Muscle of leg (tissue), 3 donors: ENCODE measurements at regions not wholly inside any gene's neighbourhood (a gene's known extent, or its start where the extent isn't known, plus 50 kb on each side); places are given as distances from the start of the nearest gene placed in this dataset.

ENCODE experiments used
- DNase-seq: peaks from one replicate; pipeline ENCODE4 v3.0.0; 2013
- H3K27ac ChIP-seq: one replicate; pipeline ENCODE4 v1.5.1; 2013; ENCODE audit warnings: mild to moderate bottlenecking, low read length, control low read depth
- H3K27me3 ChIP-seq: one replicate; pipeline ENCODE4 v1.6.1; 2013; ENCODE audit warnings: low read length; ENCODE audit not compliant: control insufficient read depth, insufficient read depth
- H3K36me3 ChIP-seq: one replicate; pipeline ENCODE4 v1.6.1; 2013; ENCODE audit warnings: low read length; ENCODE audit not compliant: control insufficient read depth, insufficient read depth
- H3K4me1 ChIP-seq: one replicate; pipeline ENCODE4 v1.6.1; 2013; ENCODE audit warnings: low read length; ENCODE audit not compliant: control insufficient read depth, insufficient read depth
- H3K4me3 ChIP-seq: one replicate; pipeline ENCODE4 v1.5.1; 2013; ENCODE audit warnings: low read length, control low read depth
- H3K9me3 ChIP-seq: replicated peaks from 2 replicates; pipeline ENCODE4 v1.6.1; 2013; ENCODE audit warnings: low read depth, low read length; ENCODE audit not compliant: control insufficient read depth
- WGBS: methylation state at CpG from one replicate; pipeline ENCODE4 v1.1.5; 2013; ENCODE audit warnings: missing lambda C conversion rate; ENCODE audit not compliant: insufficient coverage; 5-methylcytosine and 5-hydroxymethylcytosine counted together

- H3K4me3 ChIP-seq: no peak overlapping the region
- no peaks in the 10 kb centered on the region for H3K4me1 ChIP-seq
- WGBS: 71% methylated on average over 14 of the region's 21 CpGs
- peaks cover 5% of the 10 kb centered on the region for H3K27me3 ChIP-seq
- H3K27ac ChIP-seq: no peak overlapping the region
- H3K36me3 ChIP-seq: no peaks in the 10 kb centered on the region
- peaks cover under 1% of the 10 kb centered on the region for H3K9me3 ChIP-seq
- DNase-seq: no peak
Measured at GRCh38 chr2:120622886-120623753, 112.5 kb upstream of the GLI2 start.

DNA sequence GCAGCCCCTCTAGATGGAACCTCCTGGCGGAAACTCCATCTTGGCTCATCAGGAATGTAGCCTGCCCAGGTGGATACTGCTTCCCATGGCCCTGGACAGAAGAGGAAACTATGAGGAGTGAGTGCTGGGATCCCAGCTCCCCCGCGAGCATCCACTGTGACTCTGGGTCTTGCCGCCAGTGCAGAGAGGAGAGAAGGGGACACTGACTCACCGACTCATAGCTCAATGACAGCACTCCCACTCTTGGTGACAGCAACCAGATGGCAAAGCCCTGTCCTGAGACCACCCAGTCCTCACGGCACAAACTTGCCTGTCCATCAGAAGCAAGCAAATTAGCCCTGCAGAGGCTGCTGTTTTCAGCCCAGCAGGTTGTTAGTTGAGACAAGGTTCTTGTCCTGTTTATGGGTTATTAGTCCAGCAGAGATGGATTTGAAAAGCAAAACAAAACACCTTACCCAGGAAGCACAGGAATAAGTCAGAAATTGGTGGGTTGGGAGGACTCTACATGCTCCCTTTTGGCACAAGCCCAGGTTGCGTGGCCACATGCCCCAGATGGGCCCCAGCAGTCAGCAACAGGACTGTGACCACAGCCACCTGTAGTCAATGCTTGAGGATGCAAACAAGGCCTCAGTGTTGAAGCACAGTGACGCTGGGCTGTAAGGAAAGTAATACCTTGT, 111.5 kb upstream of the GLI2 start:
- Histone ChIP-seq H3K9me3 (peaks cover 3% of the 10 kb centered on the region), H3K4me3 (no peak overlapping the region), H3K36me3 (no peaks in the 10 kb centered on the region), H3K27ac (no peak overlapping the region), H3K4me1 (no peaks in the 10 kb centered on the region), H3K27me3 (peaks cover 10% of the 10 kb centered on the region)
- no peak for DNase-seq
- WGBS: 71% methylated on average over 5 of the region's 8 CpGs

- Histone ChIP-seq H3K4me3 (no peak overlapping the region), H3K36me3 (no peaks in the 10 kb centered on the region), H3K27me3 (peaks cover 13% of the 10 kb centered on the region), H3K27ac (no peak overlapping the region), H3K4me1 (no peaks in the 10 kb centered on the region), H3K9me3 (peaks cover 3% of the 10 kb centered on the region)
- 59% methylated on average over 15 of the region's 15 CpGs for WGBS
- no peak for DNase-seq
Measured at GRCh38 chr2:120624738-120625446, 110.8 kb upstream of the GLI2 start.

DNA sequence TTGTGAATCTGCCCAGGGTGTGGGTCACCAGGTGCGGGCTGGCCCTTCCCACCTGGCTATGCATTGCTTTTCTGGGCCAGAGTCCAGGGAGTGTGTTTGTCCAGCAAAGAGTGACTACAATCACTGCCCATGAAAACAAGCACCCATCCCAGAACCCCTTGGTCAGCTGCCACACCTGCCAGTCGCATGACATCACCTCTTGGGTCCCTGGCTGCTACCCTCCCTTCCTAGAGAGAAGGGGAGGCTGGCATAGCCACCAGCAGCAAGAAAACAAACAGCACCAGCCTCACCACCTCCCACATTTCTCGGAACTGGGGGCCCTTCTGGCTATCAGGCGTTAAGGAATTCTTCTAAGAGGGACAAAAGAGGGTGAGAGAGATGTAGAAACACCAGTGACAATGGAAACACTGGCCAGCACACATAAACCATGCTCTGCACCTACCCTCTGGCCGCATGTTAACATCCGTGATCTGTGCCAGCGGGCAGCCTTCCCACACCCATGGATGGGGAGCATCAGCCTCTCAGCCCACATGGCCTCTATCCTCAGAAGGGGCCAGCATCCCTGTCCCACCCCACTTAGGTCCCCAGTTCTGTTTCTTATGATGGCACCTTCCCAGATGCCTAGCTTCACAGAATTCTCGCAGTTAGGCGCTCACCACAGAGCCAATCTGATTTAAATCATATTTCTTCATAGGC, 109.7 kb upstream of the GLI2 start:
- H3K36me3 ChIP-seq: no peaks in the 10 kb centered on the region
- no peak overlapping the region for H3K4me3 ChIP-seq
- 81% methylated on average over 5 of the region's 9 CpGs for WGBS
- DNase-seq: no peak
- no peaks in the 10 kb centered on the region for H3K4me1 ChIP-seq
- no peak overlapping the region for H3K27ac ChIP-seq
- peaks cover 13% of the 10 kb centered on the region for H3K27me3 ChIP-seq
- H3K9me3 ChIP-seq: peaks cover 3% of the 10 kb centered on the region

DNA sequence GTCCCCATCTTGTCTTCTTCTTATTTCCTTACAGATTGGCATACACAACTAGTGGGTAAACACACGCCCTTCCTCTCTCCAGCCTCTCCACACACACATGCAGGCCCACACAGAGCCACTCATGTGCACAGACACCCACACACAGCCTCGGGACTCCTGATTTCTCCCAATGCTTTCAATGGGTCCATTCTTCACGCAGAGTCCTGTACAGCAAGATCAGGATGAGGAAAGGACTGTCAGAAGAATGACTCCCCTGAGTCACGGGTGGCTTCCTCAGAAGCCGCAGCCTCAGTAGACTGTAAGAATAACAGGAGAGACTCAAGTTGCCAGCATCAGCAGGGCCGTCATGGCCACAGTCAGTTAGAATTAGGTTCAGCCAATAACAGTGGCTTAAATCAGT, 109.1 kb upstream of the GLI2 start:
- H3K4me1 ChIP-seq: peaks cover under 1% of the 10 kb centered on the region
- no peak overlapping the region for H3K4me3 ChIP-seq
- no peak overlapping the region for H3K27ac ChIP-seq
- peaks cover 3% of the 10 kb centered on the region for H3K9me3 ChIP-seq
- peaks cover 13% of the 10 kb centered on the region for H3K27me3 ChIP-seq
- 71% methylated on average over 6 of the region's 6 CpGs for WGBS
- no peaks in the 10 kb centered on the region for H3K36me3 ChIP-seq
- no peak for DNase-seq

DNA sequence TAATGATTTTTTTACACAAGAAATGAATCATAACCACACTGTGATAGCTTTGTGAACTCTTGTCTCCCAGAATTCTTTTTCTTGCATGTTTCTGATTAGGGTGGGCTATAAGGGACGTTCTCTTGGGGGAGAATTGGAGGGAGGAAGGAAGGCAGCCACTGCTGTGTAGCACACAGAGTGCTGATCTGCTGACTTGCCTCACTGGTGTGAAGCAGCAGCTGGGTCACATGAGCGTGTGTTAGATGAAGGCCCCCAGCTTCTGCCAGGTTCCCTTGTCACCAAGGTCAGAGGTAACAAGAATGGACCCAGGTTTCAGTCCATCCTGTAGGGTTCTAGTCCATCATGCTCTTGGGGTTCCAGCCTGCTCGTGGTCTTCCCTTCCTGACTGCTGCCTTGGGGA, 107.4 kb upstream of the GLI2 start:
- WGBS: 66% methylated on average over 3 of the region's 3 CpGs
- peaks cover 3% of the 10 kb centered on the region for H3K9me3 ChIP-seq
- peaks cover 13% of the 10 kb centered on the region for H3K27me3 ChIP-seq
- no peak overlapping the region for H3K27ac ChIP-seq
- DNase-seq: no peak
- H3K4me1 ChIP-seq: peaks cover 10% of the 10 kb centered on the region
- H3K36me3 ChIP-seq: no peaks in the 10 kb centered on the region
- no peak overlapping the region for H3K4me3 ChIP-seq

DNA sequence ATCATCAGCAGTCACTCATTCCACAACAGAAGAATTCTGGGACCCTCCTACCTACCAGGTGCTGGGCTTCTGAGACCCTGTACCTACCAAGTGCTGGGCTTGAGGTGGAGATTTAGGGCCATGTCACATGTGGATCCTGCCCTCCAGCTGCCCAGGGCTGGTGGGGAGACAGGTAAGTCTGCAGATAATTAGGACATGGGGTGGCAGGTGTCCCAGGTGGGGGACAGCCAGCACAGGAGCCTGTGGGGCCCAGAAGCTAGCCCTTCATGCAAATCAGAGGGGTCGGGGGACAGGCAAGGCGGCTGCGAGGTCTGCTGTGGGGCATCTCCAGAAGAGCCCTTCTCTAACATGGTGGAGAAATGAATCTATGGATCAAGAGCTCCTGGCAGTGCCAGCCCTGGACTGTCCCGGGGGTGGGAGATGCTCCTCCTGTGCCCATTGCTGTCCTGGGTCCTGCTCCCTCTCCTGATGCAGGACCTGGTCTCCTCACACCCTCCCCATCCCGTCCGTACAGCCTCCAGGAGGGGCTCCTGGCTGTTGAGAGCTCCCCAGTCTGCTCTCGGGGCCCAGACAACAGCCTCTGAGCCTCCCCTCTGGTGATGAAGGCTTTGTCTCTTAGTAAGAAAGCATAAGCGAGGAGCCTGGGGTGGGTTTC, 106.3 kb upstream of the GLI2 start:
- Histone ChIP-seq H3K27me3 (peaks cover 13% of the 10 kb centered on the region), H3K4me1 (peaks cover 13% of the 10 kb centered on the region), H3K36me3 (no peaks in the 10 kb centered on the region), H3K4me3 (no peak overlapping the region), H3K9me3 (peaks cover 3% of the 10 kb centered on the region), H3K27ac (no peak overlapping the region)
- no peak for DNase-seq
- WGBS: 92% methylated on average over 1 of the region's 8 CpGs

- no peak overlapping the region for H3K27ac ChIP-seq
- no peaks in the 10 kb centered on the region for H3K36me3 ChIP-seq
- DNase-seq: no peak
- no peak overlapping the region for H3K4me3 ChIP-seq
- peaks cover 3% of the 10 kb centered on the region for H3K9me3 ChIP-seq
- peaks cover 15% of the 10 kb centered on the region for H3K27me3 ChIP-seq
- H3K4me1 ChIP-seq: peaks cover 13% of the 10 kb centered on the region
- WGBS: 69% methylated on average over 8 of the region's 10 CpGs
Measured at GRCh38 chr2:120630031-120630701, 105.5 kb upstream of the GLI2 start.

GRCh38 chr2:120631236-120631635, 104.4 kb upstream of the GLI2 start:
- Histone ChIP-seq H3K4me1 (peaks cover 13% of the 10 kb centered on the region), H3K36me3 (no peaks in the 10 kb centered on the region), H3K27me3 (peaks cover 13% of the 10 kb centered on the region), H3K9me3 (peaks cover 3% of the 10 kb centered on the region), H3K27ac (no peak overlapping the region), H3K4me3 (no peak overlapping the region)
- no CpG with 5 or more reads among the region's 4 CpGs for WGBS
- no peak for DNase-seq
